HepG2 (cell line): ENCODE measurements at regions not wholly inside any gene's neighbourhood (a gene's known extent, or its start where the extent isn't known, plus 50 kb on each side); places are given as distances from the start of the nearest gene placed in this dataset.

Experiments used
- ATF2 ChIP-seq: sonication (generic); formaldehyde crosslinking; IDR thresholded peaks from 2 replicates; pipeline ENCODE4 v1.4.0; 2020; ENCODE audit warnings: missing genetic modification reagents
- DZIP1 ChIP-seq: sonication (generic); formaldehyde crosslinking; IDR thresholded peaks from 2 replicates; pipeline ENCODE4 v1.5.0; 2020; ENCODE audit warnings: mild to moderate bottlenecking, missing genetic modification reagents
- GABPB1 ChIP-seq: IDR thresholded peaks from 2 replicates; pipeline ENCODE4 v1.6.1; 2016; ENCODE audit warnings: mild to moderate bottlenecking, missing genetic modification reagents, moderate library complexity, missing compliant biosample characterization
- HBP1 ChIP-seq: IDR thresholded peaks from 2 replicates; pipeline ENCODE4 v1.6.1; 2016; ENCODE audit warnings: low read depth, control low read depth
- HCFC1 ChIP-seq: fragments of 150-350 bp; IDR thresholded peaks from 2 replicates; pipeline ENCODE4 v1.6.1; 2014; ENCODE audit warnings: low read depth, low read length
- HOXA5 ChIP-seq: sonication (generic); formaldehyde crosslinking; IDR thresholded peaks from 2 replicates; pipeline ENCODE4 v1.4.0; 2020; ENCODE audit warnings: missing genetic modification reagents
- MTERF4 ChIP-seq: sonication (generic); formaldehyde crosslinking; IDR thresholded peaks from 2 replicates; pipeline ENCODE4 v1.8.0; 2023; ENCODE audit warnings: mild to moderate bottlenecking, missing genetic modification reagents
- NFRKB ChIP-seq: fragments of 450-650 bp; IDR thresholded peaks from 2 replicates; pipeline ENCODE4 v1.6.1; 2017
- PLSCR1 ChIP-seq: sonication (generic); formaldehyde crosslinking; IDR thresholded peaks from 2 replicates; pipeline ENCODE4 v1.5.0; 2020; ENCODE audit warnings: missing genetic modification reagents, mild to moderate bottlenecking, borderline replicate concordance
- RXRB ChIP-seq: IDR thresholded peaks from 2 replicates; pipeline ENCODE4 v1.6.1; 2016; ENCODE audit warnings: borderline replicate concordance, missing genetic modification reagents, missing compliant biosample characterization
- YY1 ChIP-seq: IDR thresholded peaks from 2 replicates; pipeline ENCODE4 v1.6.1; 2011; ENCODE audit warnings: low read length, low read depth, moderate library complexity, mild to moderate bottlenecking; ENCODE audit not compliant: insufficient read depth, insufficient replicate concordance
- ZBTB34 ChIP-seq: sonication (generic); formaldehyde crosslinking; IDR thresholded peaks from 2 replicates; pipeline ENCODE4 v1.8.0; 2022; ENCODE audit warnings: mild to moderate bottlenecking, missing genetic modification reagents
- ZNF101 ChIP-seq: sonication (generic); formaldehyde crosslinking; IDR thresholded peaks from 2 replicates; pipeline ENCODE4 v1.4.0; 2020; ENCODE audit warnings: mild to moderate bottlenecking, low read depth, missing genetic modification reagents, borderline replicate concordance
- ZNF280B ChIP-seq: sonication (generic); formaldehyde crosslinking; IDR thresholded peaks from 2 replicates; pipeline ENCODE4 v1.5.0; 2020; ENCODE audit warnings: missing genetic modification reagents, mild to moderate bottlenecking, borderline replicate concordance
- ZNF501 ChIP-seq: sonication (generic); formaldehyde crosslinking; IDR thresholded peaks from 2 replicates; pipeline ENCODE4 v1.5.1; 2020; ENCODE audit warnings: mild to moderate bottlenecking, moderate library complexity, missing genetic modification reagents
- ZNF619 ChIP-seq: sonication (generic); formaldehyde crosslinking; IDR thresholded peaks from 2 replicates; pipeline ENCODE4 v1.4.0; 2020; ENCODE audit warnings: mild to moderate bottlenecking, missing genetic modification reagents
- ZNF839 ChIP-seq: sonication (generic); formaldehyde crosslinking; IDR thresholded peaks from 2 replicates; pipeline ENCODE4 v1.4.0; 2020; ENCODE audit warnings: missing genetic modification reagents, mild to moderate bottlenecking, borderline replicate concordance

GRCh38 chr1:224503161-224504118 lies 68.8 kb upstream of the WDR26 start (continued):
- TF ChIP-seq ZNF280B (0 out of 2 replicates have a peak, but pooled peaks have one; percentile 81), ZNF619 (CRISPR knock-in tag) (0 out of 2 replicates have a peak, but pooled peaks have one; percentile 39), HOXA5 (CRISPR knock-in tag) (no peak), YY1 (no peak), RXRB (CRISPR knock-in tag) (no peak), MTERF4 (no peak), ATF2 (CRISPR knock-in tag) (no peak), HBP1 (CRISPR knock-in tag) (no peak), PLSCR1 (no peak), ZNF839 (CRISPR knock-in tag) (no peak), ZBTB34 (CRISPR knock-in tag) (no peak), NFRKB (no peak), ZNF501 (CRISPR knock-in tag) (peak; percentile 68; the same call in 1 of the 2 replicates), GABPB1 (CRISPR knock-in tag) (0 out of 2 replicates have a peak, but pooled peaks have one; percentile 30), DZIP1 (no peak), HCFC1 (no peak), ZNF101 (CRISPR knock-in tag) (no peak)
